ELR (cell line): ENCODE measurements at regions not wholly inside any gene's neighbourhood (a gene's known extent, or its start where the extent isn't known, plus 50 kb on each side); places are given as distances from the start of the nearest gene placed in this dataset.
"Not testable (repeated sequence)": the region's sequence is repeated elsewhere in the genome, so short reads cannot be mapped to it uniquely, and the experiment has no call there.

ENCODE experiments used
- DNase-seq: peaks from one replicate; pipeline ENCODE4 v3.0.0-alpha.2; 2015; ENCODE audit warnings: low read depth

DNA sequence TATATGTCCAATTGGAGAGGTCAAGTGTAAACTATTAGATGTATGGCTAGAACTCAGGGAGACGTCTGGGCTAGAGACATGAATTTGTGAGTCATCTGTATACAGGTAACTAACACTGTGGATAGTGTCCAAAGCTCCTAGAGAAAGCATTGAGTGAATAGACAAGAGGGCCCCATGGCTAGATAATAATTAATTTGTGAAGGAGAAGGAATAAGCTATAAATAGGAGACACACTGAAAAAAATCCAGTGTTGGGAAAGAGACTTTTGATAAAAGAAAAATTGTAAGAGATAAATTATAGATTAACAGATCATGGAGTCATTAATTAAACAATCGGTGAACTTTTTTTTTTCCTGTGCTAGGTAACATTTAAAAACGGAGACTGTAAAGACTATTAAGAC, 326.6 kb upstream of the PRICKLE1 start:
- DNase-seq = no peak

DNA sequence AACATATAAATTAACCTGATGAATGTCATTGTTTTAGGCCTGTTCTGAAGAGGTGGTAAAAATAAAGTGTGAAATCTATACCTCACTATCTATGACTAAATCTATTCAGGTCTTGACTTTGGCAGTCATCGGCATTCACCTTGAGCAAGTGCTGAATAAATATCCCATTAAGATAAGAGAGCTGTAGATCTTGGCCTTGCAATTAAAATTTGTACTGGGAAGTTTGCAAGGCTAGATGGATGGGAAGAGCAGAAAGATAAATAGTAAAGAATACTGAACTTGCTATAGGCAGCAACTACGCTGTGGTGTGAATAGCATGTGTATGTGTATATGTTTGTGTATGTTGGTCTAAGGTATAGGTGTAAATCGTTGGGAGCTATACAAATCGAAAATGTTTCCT, 325.9 kb upstream of the PRICKLE1 start:
- no peak for DNase-seq

DNA sequence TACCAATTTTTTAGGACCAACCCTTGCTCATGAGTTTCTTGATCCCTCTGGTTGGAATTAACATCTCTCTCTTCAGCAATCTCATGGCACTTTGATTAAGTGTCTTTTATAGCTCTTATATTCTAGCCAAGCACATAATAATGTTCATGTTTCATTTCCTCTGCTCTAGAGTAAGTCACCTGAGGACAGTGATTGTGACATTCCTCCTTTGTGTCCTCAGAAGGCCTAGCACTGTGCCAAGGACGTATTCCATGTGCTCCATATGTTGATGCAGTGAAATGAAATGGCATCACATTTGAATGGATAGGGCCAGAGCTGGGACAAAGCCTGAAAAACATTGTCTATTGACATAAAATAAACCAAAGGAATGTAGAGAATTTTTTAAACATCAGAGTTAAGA, 322.8 kb upstream of the PRICKLE1 start:
- no peak for DNase-seq

DNA sequence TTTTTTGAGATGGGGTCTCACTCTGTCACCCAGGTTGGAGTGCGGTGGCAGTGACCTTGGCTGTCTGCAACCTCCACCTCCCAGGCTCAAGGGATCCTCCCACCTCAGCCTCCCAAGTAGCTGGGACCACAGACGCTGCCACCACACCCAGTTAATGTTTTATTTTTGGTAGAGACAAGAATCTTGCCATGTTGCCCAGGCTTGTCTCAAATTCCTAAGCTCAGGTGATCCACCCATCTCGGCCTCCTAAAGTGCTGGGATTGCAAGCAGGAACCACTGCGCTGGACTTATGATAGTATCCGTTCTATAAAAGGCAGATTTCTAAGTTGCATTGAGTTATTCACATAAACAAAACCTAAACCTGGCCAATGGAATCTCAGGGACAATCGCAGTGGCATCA, 321.1 kb upstream of the PRICKLE1 start:
- DNase-seq = no peak

DNA sequence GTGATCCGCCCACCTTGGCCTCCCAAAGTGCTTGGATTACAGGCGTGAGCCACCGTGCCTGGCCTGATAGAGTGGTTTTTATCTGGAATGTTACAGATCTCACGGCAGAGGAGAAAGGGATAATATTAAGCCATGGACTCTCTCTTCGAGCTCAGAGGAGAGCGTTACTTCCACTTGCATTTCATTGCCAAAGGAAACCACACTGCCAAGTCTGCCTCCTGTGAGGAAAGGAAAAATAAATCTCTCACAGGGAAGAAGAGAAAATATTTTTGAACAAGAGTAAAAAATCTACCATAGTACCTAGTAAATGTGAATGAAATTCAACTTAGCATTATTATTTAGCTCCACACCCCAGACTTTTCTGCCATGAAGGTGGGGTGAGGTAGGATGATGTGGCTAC, 319.2 kb upstream of the PRICKLE1 start:
- no peak for DNase-seq

DNA sequence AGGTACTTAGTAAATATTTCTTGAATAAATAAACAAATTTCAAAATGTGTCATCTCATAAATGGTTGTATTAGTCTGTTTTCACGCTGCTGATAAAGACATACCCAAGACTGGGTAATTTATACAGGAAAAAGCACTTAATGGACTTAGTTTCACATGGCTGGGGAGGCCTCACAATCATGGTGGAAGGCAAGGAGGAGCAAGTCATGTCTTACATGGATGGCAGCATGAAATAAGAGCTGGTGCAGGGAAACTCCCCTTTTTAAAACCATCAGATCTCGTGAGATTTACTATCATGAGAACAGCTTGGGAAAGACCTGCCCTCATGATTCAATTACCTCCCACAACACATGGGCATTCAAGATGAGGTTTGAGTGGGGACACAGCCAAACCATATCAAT, 317.3 kb upstream of the PRICKLE1 start:
- DNase-seq = not testable (repeated sequence)

DNA sequence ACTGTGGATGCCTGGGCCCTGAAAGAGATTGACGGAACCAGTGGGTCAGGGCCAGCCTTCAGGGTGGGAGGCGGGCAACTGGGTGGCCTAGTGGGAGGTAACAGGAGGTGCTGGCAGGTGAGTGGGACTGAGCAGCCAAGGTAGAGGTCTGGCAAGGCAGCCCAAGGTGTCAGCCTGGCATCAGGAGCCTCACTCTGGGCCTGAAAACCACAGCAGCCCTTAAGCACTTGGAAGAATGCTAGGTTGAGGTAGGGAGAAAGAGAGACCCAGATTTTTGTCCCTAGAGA, 315.8 kb upstream of the PRICKLE1 start:
- DNase-seq = no peak

DNA sequence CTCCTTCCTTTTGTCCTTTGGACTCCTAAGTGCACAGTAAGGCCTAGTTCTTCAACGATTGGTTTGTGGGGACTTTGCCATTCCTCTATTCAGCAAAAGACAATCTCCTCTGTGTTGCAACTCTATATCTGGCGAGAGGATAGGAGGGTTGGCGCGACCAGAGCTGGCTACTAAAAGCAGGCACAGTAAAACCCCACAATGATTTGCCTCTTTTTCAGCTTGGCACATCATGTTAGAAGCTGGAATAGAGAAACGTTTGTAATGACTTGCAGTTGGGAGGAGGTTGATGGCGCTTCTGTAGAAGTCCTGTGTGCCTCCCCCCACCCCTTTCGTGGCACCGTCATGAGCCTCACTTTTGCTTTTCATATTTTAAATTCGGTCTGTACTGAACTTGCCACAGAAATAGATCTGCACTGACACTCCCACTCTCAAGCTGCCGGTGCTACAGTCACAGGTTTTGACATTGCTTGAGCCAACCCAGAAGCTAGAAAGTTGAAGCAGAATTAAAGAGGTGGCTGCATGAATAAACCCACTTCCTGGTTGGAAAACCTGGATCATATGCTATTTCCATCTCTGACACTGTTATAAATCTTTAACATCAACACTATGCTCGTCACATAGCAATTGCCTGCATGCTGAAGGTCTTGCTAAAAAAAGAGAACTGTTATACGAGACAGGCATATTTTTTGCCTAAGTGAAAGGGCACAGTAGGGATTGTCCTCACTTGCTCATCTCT, 315.3 kb upstream of the PRICKLE1 start:
- DNase-seq = no peak

DNA sequence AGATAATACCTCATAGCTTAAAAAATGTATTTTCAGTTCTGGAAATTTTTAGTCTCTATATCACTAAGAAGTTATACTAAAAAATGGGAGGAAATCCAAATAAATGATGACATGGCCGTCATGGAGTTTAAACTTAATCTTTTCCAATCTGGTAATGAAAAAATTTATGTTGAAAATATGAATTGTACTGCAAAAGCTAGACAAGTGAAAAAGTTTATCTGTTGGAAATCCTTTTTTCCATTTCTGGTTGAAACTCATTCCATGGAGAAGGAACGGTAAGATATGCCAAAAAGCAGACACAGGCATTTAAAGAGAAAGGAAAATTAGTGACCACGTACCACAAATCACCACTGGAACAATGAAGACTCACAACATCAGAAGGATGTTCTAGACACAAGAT, 314.2 kb upstream of the PRICKLE1 start:
- no peak for DNase-seq

DNA sequence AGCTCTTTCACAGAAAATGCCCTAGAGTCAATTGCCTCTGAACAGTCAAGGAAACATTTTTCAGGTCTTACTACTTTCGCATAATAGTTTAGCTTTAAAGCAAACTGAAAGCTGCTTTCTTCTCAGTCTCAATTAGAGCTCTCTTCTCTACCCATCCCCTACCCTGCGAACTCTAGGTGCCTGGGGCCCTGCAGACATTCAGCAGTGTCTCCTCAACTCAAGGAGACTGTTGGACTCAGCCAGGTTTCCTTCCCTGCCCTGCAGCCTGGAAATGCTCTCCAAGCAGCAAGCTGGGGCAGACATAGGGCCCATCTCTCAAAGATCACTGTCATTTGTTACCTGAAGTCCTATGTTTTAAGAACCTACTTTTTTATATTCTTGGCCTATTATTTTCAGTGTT, 312.5 kb upstream of the PRICKLE1 start:
- no peak for DNase-seq

DNA sequence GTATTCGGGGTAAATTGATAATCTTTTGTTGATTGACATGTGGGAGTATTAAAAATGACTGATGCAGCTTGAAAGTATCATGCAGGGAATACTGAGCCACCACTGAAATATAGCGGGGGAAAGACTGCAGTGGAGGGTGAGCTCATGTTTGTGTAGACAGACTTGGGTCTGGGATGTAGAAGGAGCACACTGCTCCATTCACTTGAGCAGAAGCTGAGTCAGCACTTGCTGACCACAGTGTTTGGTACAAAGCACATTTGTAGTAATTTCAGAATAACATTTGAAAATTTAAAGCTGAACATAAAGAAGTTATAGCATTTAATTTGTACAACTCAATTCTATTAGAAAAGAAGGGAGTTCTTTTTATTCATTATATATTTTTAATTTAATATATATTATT, 304.3 kb upstream of the PRICKLE1 start:
- DNase-seq = no peak

DNA sequence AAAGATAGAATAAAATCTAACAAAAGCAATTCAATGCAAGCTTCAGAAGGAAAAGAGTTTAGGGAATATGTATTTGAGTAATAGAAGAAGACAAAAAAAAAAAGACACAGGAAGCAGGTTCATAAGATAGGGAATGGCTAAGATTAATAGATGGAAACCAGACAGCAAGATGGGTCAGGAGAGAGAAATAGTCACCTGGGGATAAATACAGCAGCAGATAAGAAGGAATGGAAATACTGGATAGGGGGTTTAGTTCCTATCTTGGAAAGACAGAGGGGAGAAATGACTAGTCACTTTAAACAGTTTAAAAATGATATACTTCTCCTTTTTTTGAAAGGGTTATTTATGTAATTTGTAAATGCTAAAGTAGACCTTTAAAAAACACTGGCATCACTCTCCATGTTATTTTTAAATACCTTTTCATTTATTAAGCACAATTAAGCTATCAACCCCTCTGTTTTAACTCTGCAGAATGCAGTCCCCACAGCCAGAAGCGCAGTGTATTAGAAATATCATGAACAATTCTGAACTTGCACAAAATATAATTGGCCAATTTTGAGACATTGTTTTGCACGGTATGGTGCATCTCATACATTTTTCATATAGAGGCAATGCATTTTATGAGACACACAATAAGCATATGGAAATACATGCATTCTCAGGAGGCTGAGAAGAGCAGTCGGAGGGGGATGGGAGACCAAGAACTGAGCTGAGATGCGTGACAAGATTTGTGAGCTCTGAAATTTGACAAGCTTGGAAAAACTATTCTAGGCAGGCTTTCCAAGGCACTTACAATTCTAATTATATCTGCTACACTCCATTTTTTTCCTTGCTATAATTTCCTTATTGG, 303.4 kb upstream of the PRICKLE1 start:
- no peak for DNase-seq

DNA sequence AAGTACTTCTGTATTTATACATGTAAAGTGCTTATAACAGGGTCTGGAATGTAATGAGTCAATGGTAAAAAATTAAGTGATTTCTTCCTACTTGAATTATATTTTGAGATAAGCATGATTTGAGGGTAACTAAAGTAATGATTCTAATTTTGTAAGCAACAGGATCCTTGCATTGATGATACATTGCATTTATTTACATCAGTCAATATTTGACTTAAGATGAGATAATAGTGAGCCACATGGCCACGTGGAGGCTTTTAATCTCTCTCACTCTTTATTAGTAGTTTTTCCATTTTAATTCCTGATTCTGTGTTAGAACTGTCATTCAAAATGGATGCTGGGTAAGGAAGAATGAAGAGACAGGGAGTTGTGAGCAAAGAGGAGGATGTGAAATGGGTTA, 298.1 kb upstream of the PRICKLE1 start:
- DNase-seq = peak; percentile 4

DNA sequence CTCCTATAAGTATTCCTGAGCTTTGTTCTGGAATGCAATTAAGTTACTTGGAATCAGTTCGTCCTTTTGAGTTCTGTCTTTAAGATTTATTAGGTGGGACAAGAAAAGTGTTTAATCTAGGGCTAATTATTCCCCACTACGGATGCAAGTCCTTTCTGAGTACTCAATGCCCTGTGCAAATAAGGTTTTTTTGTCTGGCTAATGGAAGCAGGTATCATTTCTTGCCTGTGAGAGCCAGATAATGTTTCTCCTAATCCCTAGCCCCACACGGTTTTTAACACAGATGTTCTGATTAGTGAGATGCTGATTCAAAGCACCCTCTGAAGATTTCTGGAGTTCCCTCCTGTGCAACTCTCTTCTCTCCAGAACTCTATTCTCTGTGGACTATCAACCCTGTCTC, 296.6 kb upstream of the PRICKLE1 start:
- DNase-seq = no peak

DNA sequence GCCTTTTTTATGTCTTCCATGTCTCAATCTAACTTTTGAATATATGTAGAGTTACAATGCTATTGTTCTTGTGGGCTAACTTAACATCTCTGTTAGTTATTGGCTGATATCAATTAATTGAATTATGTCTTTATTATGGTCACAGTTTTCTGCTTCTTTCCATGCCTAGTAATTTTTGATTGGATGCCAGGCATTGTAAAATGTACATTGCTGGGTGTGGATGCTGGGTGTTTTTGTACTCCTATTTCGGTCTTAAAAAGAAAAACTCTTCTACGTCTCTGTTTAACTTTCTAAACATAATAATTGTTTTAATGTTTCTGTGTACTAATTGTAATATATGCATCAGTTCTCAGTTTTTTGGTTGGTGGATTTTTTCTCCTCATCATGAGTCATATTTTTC, 296.1 kb upstream of the PRICKLE1 start:
- DNase-seq = no peak

DNA sequence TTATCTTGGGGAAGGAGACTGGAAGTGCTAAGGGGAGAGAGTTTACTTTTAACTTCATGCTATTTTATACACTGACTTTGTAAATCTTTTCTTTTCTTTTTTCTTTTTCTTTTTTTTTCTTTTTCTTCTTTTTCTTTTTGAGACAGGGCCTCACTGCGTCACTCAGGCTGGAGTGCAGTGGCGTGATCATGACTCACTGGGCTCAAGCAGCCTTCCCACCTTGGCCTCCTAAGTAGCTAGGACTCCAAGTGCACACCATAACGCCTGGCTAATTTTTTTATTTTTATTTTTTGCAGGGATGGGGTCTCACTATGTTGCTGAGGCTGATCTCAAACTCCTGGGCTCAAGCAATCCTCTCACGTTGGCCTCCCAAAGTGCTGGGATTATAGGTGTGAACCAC, 294.6 kb upstream of the PRICKLE1 start:
- no peak for DNase-seq

DNA sequence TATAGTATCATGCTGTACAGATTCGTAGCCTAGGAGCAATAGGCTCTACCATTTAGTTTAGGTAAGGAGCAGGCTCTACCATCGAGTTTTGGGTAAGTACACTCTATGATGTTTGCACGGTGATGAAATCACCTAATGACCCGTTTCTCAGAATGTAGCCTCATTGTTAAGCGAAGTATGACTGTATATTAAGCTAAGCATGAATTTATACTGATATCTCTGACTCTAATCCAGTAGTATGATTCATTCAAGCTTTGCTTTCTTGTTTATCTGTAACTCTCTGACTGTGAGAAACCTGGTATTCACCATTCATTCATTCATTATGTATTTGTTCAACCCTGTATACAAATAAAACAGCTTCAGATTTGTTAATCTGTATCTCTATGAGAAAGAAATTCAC, 283.9 kb upstream of the PRICKLE1 start:
- DNase-seq = peak; percentile 12

DNA sequence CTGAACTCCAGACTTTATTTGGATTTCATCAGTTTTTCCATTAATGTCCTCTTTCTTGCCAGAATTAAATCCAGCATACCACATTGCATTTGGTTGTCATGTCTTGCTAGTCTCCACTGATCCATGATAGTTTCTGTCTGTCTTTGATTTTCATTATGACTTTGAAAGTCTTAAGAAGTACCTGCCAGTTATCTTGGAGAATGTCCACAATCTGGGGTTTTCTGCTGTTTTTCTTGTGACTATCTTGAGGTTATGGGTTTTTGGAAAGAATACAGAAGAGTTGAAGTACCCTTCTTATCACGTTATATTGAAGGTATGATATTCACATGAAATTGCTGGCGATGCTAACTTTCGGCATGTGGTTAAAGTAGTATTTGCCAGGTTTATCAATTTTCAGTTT, 282.3 kb upstream of the PRICKLE1 start:
- DNase-seq = no peak

DNA sequence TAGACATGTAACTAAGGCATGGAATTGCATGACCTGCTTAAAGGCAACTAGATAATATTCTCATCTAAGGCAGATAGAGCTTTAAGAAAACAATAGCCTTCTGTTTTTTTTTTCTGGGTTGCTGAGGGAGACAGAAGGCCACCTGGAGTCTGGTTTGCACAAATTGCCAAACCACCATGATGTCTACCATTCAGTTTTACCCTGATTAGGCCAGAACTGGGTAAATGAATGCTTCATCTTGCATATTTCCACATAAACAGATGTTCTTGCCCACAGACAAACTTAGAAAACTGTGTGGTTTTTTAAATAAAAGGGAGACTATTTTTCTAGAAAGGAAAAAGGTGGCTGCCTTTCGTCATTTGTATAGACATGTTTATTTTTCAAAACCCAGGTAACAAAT, 278.7 kb upstream of the PRICKLE1 start:
- DNase-seq = no peak

DNA sequence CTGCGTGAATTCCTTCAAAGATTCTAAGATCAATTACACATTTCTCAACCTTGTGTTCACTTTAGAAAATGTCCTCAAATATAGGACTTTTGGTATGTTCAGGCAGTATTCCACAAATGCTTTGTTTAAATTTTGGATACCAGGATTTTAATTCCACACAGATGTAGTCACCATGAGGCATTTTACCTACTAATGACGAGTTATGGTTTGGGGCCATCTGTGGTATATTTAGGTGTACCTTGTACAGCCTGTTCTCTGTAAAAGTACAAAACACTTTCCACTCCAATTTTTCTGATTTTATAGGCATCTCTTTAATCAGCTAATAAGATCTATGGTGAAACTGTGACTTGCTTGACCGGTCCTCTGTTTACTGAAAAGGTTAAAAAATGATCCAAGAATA, 275.7 kb upstream of the PRICKLE1 start:
- DNase-seq = no peak

DNA sequence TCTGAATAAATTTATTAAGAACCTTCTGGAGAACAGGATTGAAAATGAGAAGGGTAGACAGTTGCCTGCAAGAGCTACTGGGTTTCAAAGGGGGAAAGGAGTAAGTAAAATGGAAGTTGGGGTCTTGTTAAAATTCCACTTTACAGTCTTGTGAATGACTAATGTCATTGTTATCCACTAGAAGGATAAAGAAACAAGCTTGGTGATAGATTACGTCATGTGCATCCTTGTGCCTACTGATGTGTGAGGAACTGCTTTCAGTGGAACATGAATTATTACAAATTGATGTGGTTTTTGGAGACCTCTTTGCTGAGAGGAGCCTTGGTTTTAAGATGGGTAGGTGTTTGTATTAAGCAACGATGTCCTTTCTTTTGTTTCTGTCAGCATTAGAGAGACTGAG, 272.5 kb upstream of the PRICKLE1 start:
- peak; percentile 49 for DNase-seq

DNA sequence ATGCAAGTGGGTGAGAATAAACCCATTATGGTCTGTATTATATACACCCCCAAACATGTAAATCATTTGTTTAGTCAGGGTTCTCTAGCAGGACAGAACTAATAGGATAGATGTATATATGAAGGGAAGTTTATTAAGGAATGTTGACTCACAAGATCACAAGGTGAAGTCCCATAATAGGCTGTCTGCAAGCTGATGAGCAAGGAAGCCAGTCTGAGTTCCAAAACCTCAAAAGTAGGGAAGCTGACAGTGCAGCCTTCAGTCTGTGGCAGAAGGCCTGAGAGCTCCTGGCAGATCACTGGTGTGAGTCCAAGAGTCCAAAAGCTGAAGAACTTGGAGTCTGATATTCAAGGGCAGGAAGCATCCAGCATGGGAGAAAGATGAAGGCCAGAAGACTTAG, 270.8 kb upstream of the PRICKLE1 start:
- peak; percentile 18 for DNase-seq

DNA sequence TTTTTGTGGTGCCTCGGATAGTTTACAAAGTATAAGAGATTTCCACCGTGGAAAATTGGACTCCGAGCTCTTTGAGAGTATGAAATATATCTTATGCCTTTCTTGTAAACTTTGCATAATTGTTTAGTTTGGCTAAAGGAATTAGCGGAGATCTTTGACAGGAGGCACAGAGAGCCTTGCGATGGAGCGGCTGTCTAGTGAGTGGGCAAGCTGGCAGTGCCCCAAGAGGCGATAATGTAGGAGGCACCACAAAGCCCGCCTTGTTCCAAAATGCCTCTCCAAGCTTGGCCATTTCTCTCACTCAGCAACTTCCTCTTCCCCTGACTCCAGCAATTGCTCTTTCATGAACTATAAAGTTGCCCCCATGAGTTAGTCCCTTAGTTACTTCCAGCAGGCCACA, 270.1 kb upstream of the PRICKLE1 start:
- no peak for DNase-seq

DNA sequence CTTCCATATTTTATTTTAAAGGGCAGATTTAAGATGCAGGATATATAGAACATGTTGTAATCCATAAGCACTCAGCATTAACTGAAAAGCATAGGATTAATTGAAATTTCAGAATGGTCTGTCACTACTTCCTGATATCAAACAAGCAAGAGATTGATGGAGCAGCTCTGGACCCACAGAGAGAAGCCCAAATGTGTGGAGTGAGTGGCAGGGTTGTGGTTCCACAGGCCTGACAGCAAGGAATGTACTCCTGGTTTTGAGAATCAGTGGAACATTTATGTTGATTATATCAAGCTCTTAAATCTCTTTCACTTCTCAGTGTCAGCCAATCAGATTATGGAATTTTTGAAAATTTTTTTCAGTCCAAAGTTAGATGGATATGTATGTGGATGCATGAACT, 267.6 kb upstream of the PRICKLE1 start:
- DNase-seq = no peak
